ENCODE measurements at regions not wholly inside any gene's neighbourhood (a gene's known extent, or its start where the extent isn't known, plus 50 kb on each side); places are given as distances from the start of the nearest gene placed in this dataset.

- TF ChIP-seq, protein P1, sequence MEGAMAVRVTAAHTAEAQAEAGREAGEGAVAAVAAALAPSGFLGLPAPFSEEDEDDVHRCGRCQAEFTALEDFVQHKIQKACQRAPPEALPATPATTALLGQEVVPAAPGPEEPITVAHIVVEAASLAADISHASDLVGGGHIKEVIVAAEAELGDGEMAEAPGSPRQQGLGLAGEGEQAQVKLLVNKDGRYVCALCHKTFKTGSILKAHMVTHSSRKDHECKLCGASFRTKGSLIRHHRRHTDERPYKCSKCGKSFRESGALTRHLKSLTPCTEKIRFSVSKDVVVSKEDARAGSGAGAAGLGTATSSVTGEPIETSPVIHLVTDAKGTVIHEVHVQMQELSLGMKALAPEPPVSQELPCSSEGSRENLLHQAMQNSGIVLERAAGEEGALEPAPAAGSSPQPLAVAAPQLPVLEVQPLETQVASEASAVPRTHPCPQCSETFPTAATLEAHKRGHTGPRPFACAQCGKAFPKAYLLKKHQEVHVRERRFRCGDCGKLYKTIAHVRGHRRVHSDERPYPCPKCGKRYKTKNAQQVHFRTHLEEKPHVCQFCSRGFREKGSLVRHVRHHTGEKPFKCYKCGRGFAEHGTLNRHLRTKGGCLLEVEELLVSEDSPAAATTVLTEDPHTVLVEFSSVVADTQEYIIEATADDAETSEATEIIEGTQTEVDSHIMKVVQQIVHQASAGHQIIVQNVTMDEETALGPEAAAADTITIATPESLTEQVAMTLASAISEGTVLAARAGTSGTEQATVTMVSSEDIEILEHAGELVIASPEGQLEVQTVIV (IDR thresholded peaks at IDR 0.05; ENCODE audit: borderline replicate concordance, partially characterized antibody): no peak
- TF ChIP-seq IRF3 (IDR thresholded peaks at IDR 0.05): no peak
- TF ChIP-seq CHD4 (IDR thresholded peaks at IDR 0.05): no peak
Observed at GRCh38 chr1:147079400-147080005, 92.8 kb downstream of the PRKAB2 start (continued).

- CTCF ChIA-PET: no interaction called here
- WGBS (ENCODE audit: insufficient coverage, insufficient replicate concordance, low lambda C conversion rate, missing lambda C conversion rate): 61% methylated on average over 52 of the region's 52 CpGs
- H3K27me3 ChIP-seq (replicated peaks in 1 of 2; ENCODE audit: control insufficient read depth in 2 of 2, insufficient read depth in 2 of 2, low read length in 1 of 2): peaks cover 16% of the 10 kb centered on the region in 2 experiments
- no TSS peak for BruUV-seq (replicated peaks)
- H3K79me2 ChIP-seq (ENCODE audit: control insufficient read depth, insufficient read depth, low read length): no peaks in the 10 kb centered on the region
- TF ChIP-seq EZH2 (IDR thresholded peaks at IDR 0.05; ENCODE audit: borderline replicate concordance, control insufficient read depth, low read depth, low read length): no peak
- TF ChIP-seq, protein P2, sequence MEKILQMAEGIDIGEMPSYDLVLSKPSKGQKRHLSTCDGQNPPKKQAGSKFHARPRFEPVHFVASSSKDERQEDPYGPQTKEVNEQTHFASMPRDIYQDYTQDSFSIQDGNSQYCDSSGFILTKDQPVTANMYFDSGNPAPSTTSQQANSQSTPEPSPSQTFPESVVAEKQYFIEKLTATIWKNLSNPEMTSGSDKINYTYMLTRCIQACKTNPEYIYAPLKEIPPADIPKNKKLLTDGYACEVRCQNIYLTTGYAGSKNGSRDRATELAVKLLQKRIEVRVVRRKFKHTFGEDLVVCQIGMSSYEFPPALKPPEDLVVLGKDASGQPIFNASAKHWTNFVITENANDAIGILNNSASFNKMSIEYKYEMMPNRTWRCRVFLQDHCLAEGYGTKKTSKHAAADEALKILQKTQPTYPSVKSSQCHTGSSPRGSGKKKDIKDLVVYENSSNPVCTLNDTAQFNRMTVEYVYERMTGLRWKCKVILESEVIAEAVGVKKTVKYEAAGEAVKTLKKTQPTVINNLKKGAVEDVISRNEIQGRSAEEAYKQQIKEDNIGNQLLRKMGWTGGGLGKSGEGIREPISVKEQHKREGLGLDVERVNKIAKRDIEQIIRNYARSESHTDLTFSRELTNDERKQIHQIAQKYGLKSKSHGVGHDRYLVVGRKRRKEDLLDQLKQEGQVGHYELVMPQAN (conservative IDR thresholded peaks at IDR 0.05): no peak
- no peak for TF ChIP-seq RBBP5 (conservative IDR thresholded peaks at IDR 0.05)
- no peak for TF ChIP-seq CHD4 (IDR thresholded peaks at IDR 0.05)
- no peak for TF ChIP-seq SKIL (IDR thresholded peaks at IDR 0.05; ENCODE audit: low read depth, poor library complexity, severe bottlenecking)
- TF ChIP-seq SIX5 (IDR thresholded peaks at IDR 0.05; ENCODE audit: low read depth, low read length, severe bottlenecking): no peak
- no peak for TF ChIP-seq HDAC6 (IDR thresholded peaks at IDR 0.05; ENCODE audit: unreplicated experiment)
- TF ChIP-seq RB1 (IDR thresholded peaks at IDR 0.05; ENCODE audit: borderline replicate concordance): no peak
- no peak for TF ChIP-seq ATF3 (IDR thresholded peaks at IDR 0.05; ENCODE audit: borderline replicate concordance, extremely low read depth, low read depth, low read length)
- no peak for TF ChIP-seq TCF7 (IDR thresholded peaks at IDR 0.05; ENCODE audit: borderline replicate concordance)
- no peak for FAIRE-seq
- ATAC-seq: no peak
- H3K4me3 ChIP-seq: no peak overlapping the region
- H3K27ac ChIP-seq (ENCODE audit: control insufficient read depth, insufficient read depth): no peak overlapping the region
- in situ Hi-C loops (cut with MboI) (no loop called here), intact Hi-C loops (cut with micrococcal nuclease; ENCODE audit: unreplicated experiment) (no loop called here)
- H3K4me2 ChIP-seq (ENCODE audit: control insufficient read depth, insufficient read depth): no peak overlapping the region
- POLR2A ChIA-PET: no interaction called here
- no peak for DNase-seq (ENCODE audit: low read depth, low spot score)
- H3K36me3 ChIP-seq (ENCODE audit: control insufficient read depth in 2 of 2, insufficient read depth in 2 of 2, low read length in 1 of 2): no peaks in the 10 kb centered on the region
- H2AFZ ChIP-seq (ENCODE audit: control insufficient read depth, low read depth, low read length): no peak overlapping the region
- RAD21 ChIA-PET (ENCODE audit: unreplicated experiment): no interaction called here
- no peaks in the 10 kb centered on the region for H3K4me1 ChIP-seq (ENCODE audit: control insufficient read depth, insufficient read depth, low read length)
- H3K9me3 ChIP-seq (replicated peaks; ENCODE audit: control insufficient read depth, insufficient read depth, low read length): no peaks in the 10 kb centered on the region; the same call in 2 of the 3 replicates
- SMC1A ChIA-PET (ENCODE audit: uncharacterized antibody, unreplicated experiment): no interaction called here
- H4K20me1 ChIP-seq (ENCODE audit: control insufficient read depth, insufficient read depth): no peaks in the 10 kb centered on the region
- H3K9ac ChIP-seq (ENCODE audit: control insufficient read depth, insufficient read depth, low read length): no peak overlapping the region
Observed at GRCh38 chr1:147078606-147079399, 93.5 kb downstream of the PRKAB2 start.

Measured in GM12878 (cell line).